ENCODE measurements at regions not wholly inside any gene's neighbourhood (a gene's known extent, or its start where the extent isn't known, plus 50 kb on each side); places are given as distances from the start of the nearest gene placed in this dataset.

DNA sequence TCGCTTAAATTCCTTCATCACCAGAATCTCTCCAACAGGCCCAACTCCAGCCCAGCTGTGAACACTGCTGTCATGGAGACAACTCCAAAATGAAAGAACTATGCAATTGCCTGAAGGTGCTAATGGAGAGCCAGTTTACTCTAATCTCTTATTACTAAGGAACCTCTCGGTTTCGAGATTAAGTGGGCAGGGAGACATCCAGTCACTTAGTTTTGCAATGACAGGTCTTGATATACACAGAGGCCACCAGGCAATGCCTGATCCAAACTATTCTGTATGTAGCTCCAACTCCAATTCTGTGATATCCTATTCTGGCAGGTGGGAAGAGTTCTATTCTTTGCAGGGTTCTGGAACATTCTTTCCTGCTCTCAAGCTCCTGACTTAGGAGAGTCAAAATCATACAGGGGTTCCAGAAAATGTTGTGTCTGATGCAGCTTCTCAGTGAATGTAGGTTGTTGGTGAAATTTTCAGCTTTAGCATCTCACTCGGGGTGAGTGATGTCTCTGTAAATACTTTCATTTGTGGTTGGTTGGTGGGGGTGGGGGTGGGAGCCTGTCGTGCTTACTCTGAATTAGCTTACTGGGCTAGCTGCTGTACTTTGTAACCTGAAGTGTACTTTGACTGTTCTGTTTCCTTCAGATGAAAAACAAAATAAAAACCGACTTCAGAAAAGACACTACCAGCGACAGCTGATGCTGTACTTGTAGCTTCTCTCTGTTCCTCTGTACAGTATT lies 170.9 kb downstream of the PALM2AKAP2 start:
- H3K9me3 ChIP-seq (ENCODE audit: control insufficient read depth in 2 of 3, insufficient read depth in 1 of 3, low read length in 3 of 3) = no peaks in the 10 kb centered on the region
- no peak for TF ChIP-seq CTCF (IDR thresholded peaks at IDR 0.05; ENCODE audit: borderline replicate concordance, extremely low read depth, insufficient read depth)
- H3K36me3 ChIP-seq (ENCODE audit: control insufficient read depth in 2 of 3, insufficient read depth in 3 of 3, low read length in 3 of 3) = no peaks in the 10 kb centered on the region
- DNase-seq = no peak
- intact Hi-C loops (cut with DNase I) = no loop called here
- FAIRE-seq = no peak
- H3K27me3 ChIP-seq (ENCODE audit: control insufficient read depth, insufficient read depth, low read length) = no peaks in the 10 kb centered on the region
- H3K9ac ChIP-seq (ENCODE audit: low read length in 3 of 3) = no peak overlapping the region
- peak overlapping the region; percentile 55 to 74 for H3K27ac ChIP-seq (ENCODE audit: low read depth in 2 of 2, low read length in 2 of 2)
- peaks cover 0 to 11% (median 4%) of the 10 kb centered on the region in 3 donors for H3K4me1 ChIP-seq (ENCODE audit: control insufficient read depth in 2 of 3, insufficient read depth in 2 of 3, low read depth in 1 of 3, low read length in 3 of 3)
- peak overlapping the region in 2 of 3 donors; percentile 10 to 19 for H3K4me3 ChIP-seq (ENCODE audit: low read length in 3 of 3)

- H3K9ac ChIP-seq (ENCODE audit: low read length in 3 of 3) = no peak overlapping the region
- H3K9me3 ChIP-seq (ENCODE audit: control insufficient read depth in 2 of 3, insufficient read depth in 1 of 3, low read length in 3 of 3) = no peaks in the 10 kb centered on the region
- no peak overlapping the region for H3K4me3 ChIP-seq (ENCODE audit: low read length in 3 of 3)
- DNase-seq (no peak), FAIRE-seq (no peak)
- no peaks in the 10 kb centered on the region for H3K27me3 ChIP-seq (ENCODE audit: control insufficient read depth, insufficient read depth, low read length)
- intact Hi-C loops (cut with DNase I) = no loop called here
- H3K27ac ChIP-seq (ENCODE audit: low read depth in 2 of 2, low read length in 2 of 2) = no peak overlapping the region
- TF ChIP-seq CTCF (IDR thresholded peaks at IDR 0.05; ENCODE audit: borderline replicate concordance, extremely low read depth, insufficient read depth) = no peak
- H3K4me1 ChIP-seq (ENCODE audit: control insufficient read depth in 2 of 3, insufficient read depth in 2 of 3, low read depth in 1 of 3, low read length in 3 of 3) = peaks cover 0 to 11% (median 4%) of the 10 kb centered on the region in 3 donors
- no peaks in the 10 kb centered on the region for H3K36me3 ChIP-seq (ENCODE audit: control insufficient read depth in 2 of 3, insufficient read depth in 3 of 3, low read length in 3 of 3)
Measured at GRCh38 chr9:109953300-109953699, 173.3 kb downstream of the PALM2AKAP2 start.

DNA sequence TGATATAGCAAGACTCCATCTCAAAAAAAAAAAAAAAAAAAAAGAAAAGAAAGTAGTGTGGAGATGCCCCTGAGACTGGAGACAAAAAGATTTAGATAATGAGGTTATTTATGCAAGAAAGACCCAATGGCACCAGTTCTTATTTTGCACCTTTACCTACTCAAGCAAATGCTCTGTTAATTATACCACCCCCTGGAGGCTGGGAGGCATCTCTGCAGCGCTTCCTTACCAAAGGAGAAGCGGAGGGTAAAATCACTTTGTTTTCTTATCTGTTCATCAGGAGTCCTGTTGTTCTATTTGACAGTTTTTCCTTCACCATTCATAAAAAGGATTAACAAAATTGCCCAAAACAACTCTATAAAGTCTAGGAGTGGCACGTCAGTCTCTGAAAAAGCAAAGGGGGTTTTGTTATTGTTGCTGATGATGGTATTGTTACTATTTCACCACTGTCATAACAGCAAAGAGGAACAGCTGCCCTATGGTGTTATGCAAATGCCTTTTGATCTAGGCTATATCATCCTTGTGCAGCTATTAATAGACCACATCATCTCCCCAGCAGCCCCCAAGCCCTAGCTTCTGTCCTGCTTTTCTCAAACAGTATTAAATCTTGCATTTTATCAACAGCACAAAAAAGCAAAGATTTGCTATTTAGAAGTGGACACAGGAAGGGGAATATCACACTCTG lies 174.0 kb downstream of the PALM2AKAP2 start:
- Histone ChIP-seq H3K4me3 (ENCODE audit: low read length in 3 of 3) (no peak overlapping the region), H3K4me1 (ENCODE audit: control insufficient read depth in 2 of 3, insufficient read depth in 2 of 3, low read depth in 1 of 3, low read length in 3 of 3) (peaks cover 0 to 11% (median 4%) of the 10 kb centered on the region in 3 donors), H3K27ac (ENCODE audit: low read depth in 2 of 2, low read length in 2 of 2) (no peak overlapping the region), H3K27me3 (ENCODE audit: control insufficient read depth, insufficient read depth, low read length) (no peaks in the 10 kb centered on the region), H3K9ac (ENCODE audit: low read length in 3 of 3) (no peak overlapping the region), H3K9me3 (ENCODE audit: control insufficient read depth in 2 of 3, insufficient read depth in 1 of 3, low read length in 3 of 3) (no peaks in the 10 kb centered on the region), H3K36me3 (ENCODE audit: control insufficient read depth in 2 of 3, insufficient read depth in 3 of 3, low read length in 3 of 3) (no peaks in the 10 kb centered on the region)
- no peak for DNase-seq
- intact Hi-C loops (cut with DNase I) = no loop called here
- no peak for TF ChIP-seq CTCF (IDR thresholded peaks at IDR 0.05; ENCODE audit: borderline replicate concordance, extremely low read depth, insufficient read depth)
- FAIRE-seq = no peak

All from kidney (tissue), 13 donors.